GM10248 (cell line): ENCODE measurements at regions not wholly inside any gene's neighbourhood (a gene's known extent, or its start where the extent isn't known, plus 50 kb on each side); places are given as distances from the start of the nearest gene placed in this dataset.

Experiments
- CTCF ChIA-PET: fragments of 300-600 bp; sonication (Branson Sonifier 250); formaldehyde crosslinking; extraction: SDS; loops from one replicate; lab custom pipeline; 2021; ENCODE audit warnings: antibody characterized with exemption; lab: Yijun Ruan, JAX
- POLR2A ChIA-PET: fragments of 350-650 bp; sonication (Branson Sonifier 250); formaldehyde crosslinking; extraction: SDS; loops from one replicate; lab custom pipeline; 2020; ENCODE audit warnings: antibody characterized with exemption; lab: Yijun Ruan, JAX
- DNase-seq: peaks from one replicate; pipeline ENCODE4 v3.0.0; 2012; ENCODE audit errors: extremely low spot score
- TF ChIP-seq, protein P1 (sequence below): IDR thresholded peaks from 2 replicates; pipeline ENCODE4 v1.5.1; 2012; ENCODE audit warnings: mild to moderate bottlenecking, low read depth; ENCODE audit errors: extremely low read depth, missing control alignments, control extremely low read depth

DNA sequence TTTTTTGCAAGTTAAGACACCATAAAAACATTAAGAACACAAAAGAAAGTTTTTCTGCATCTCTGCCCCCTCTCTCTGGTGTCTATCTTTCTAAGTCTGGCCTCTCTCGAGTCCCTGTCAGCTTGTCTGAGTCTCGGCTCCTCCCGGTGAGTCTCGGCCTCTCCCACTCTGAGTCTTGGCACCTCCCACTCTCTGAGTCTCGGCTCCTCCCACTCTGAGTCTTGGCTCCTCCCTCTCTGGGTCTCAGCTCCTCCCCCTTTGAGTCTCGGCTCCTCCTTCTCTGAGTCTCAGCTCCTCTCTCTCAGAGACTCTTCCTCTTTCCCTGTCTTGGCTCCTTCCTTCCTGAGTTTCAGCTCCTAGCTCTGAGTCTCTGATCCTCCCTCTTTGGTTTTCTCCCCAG lies 72.5 kb upstream of the AMPD3 start:
- TF ChIP-seq, protein P1, sequence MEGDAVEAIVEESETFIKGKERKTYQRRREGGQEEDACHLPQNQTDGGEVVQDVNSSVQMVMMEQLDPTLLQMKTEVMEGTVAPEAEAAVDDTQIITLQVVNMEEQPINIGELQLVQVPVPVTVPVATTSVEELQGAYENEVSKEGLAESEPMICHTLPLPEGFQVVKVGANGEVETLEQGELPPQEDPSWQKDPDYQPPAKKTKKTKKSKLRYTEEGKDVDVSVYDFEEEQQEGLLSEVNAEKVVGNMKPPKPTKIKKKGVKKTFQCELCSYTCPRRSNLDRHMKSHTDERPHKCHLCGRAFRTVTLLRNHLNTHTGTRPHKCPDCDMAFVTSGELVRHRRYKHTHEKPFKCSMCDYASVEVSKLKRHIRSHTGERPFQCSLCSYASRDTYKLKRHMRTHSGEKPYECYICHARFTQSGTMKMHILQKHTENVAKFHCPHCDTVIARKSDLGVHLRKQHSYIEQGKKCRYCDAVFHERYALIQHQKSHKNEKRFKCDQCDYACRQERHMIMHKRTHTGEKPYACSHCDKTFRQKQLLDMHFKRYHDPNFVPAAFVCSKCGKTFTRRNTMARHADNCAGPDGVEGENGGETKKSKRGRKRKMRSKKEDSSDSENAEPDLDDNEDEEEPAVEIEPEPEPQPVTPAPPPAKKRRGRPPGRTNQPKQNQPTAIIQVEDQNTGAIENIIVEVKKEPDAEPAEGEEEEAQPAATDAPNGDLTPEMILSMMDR: no peak
- no peak for DNase-seq
- ChIA-PET POLR2A (no interaction called here), CTCF (interaction anchor here (1.6 to 8.8 kb wide), 2 partner anchors 15 to 24 kb away, joined by 5 to 63 read pairs; no protein-coding TSS in a partner anchor)

DNA sequence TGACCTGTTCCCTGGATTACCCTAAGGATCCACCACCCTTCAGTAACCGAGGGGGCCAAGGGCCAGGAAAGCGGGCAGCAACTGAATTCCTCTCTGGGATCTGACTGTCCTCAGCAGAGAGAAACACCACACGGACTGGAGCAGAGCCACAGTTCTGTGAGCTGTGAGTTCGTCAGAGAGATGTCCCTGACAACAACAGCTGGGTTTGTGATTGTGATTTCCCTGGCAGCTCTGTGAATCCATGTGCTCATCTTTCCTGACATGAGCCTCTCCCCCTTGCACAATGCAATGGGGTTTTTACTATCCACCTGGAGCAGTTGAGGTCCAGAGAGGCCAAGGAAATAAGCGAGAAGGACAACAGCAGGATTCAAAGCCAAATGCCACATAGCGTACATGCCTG lies 69.4 kb upstream of the AMPD3 start:
- CTCF ChIA-PET: interaction anchor here (1.8 kb wide), 1 partner anchor 18 kb away, joined by 6 read pairs; no protein-coding TSS in a partner anchor
- POLR2A ChIA-PET: no interaction called here
- no peak for DNase-seq
- TF ChIP-seq, protein P1: no peak

DNA sequence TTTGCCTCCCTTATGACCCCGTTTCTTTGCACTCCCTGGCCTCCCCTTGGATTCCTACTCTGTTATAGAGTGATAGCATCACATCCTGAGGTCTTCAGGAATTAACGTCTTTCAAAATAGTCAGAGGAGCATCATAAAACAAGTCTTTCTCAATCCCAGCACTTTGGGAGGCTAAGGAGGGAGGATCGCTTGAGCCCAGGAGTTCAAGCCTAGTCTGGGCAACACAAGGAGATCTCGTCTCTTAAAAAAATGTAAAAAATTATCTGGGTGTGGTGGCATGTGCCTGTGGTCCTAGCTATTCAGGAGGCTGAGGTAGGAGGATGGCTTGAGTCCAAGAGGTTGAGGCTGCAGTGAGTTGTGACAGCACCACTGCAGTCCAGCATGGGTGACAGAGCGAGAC lies 68.7 kb upstream of the AMPD3 start:
- ChIA-PET CTCF (interaction anchor here (1.1 to 3.0 kb wide), 4 partner anchors 15 to 20 kb away, joined by 3 to 15 read pairs (median 4); no protein-coding TSS in a partner anchor), POLR2A (no interaction called here)
- DNase-seq: no peak
- TF ChIP-seq, protein P1: no peak

DNA sequence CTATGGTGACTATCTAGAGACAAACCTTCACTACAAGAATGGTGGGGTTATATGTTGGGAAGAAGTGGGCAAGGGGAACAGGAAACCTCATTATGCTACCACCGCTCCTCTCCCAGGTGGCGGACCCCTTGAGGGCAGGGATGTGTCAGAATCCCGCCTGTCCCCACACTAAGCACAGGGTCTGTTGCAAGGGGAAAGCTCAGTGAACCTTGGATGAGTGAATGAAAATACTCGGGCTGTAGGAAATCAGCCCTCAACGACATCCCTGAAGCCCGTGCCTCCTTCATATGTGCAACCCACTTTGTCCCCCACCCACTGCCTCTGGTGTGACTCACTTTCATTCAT lies 68.2 kb upstream of the AMPD3 start:
- CTCF ChIA-PET: interaction anchor here (1.1 to 3.0 kb wide), 4 partner anchors 15 to 20 kb away, joined by 3 to 15 read pairs (median 4); no protein-coding TSS in a partner anchor
- no peak for DNase-seq
- POLR2A ChIA-PET: no interaction called here
- TF ChIP-seq, protein P1: no peak

DNA sequence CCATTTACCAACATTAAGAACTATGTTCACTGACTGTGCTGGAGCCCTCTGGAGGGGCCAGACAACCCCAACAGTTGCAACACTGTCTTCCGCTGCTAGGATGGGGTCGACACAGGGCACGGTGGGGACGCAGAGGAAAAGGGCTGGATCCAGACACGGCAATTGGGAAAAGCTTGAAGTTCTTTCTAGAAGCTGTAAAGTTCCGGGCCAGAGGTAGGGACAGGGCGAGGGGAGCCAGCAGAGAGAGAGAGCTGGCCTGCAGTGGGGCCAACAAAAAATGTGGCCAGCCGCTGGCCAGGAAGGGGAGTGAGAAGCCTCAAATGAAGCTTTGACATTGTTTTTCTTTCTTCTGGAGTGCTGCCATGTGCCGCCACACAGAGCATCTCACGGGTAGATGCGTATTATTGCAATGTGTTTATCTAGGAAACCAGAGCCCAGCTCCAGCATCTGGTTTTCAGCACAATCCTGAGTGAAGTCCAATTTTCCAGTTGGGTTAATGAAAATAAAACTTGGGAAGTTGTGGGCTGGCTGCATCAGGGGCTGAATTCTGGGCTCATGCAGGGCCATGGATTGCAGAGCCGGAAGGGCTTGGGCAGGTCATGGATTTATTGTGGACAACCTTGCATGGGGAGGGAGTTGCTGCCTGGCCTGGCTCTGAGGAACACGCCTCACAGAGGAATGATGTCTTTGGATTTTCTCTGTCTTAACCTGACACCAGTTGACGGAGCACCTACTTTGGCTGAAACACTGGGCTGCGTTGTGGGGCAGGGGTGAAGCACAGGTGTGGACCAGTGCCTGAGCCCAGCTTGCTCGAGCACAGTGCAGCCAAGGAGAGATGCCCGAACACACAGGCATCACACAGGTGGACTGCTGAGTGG lies 67.6 kb upstream of the AMPD3 start:
- TF ChIP-seq, protein P1: no peak
- CTCF ChIA-PET: interaction anchor here (1.1 to 3.0 kb wide), 4 partner anchors 14 to 20 kb away, joined by 3 to 15 read pairs (median 4); no protein-coding TSS in a partner anchor
- POLR2A ChIA-PET: no interaction called here
- DNase-seq: no peak

DNA sequence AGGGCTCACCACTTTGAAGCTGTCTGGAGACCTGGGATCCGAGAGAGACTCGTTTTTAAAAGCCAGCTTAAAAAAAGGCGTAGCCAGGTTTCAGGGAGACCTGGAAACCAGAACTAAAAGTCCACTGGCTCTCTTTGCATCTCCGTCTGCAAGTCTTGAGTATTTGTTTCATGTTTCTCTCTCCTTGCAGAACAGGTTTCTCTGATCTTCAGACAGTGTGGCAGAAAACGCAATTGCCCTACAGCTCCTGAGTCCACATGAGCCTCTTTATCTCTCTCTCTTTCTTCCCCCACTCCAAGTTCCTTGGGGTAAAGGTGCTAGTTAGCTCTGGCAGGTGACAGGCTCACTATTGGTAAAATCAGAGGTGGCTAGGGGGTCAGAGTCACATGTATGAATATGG lies 67.0 kb upstream of the AMPD3 start:
- DNase-seq: no peak
- TF ChIP-seq, protein P1: no peak
- ChIA-PET POLR2A (no interaction called here), CTCF (interaction anchor here (3.0 kb wide), 1 partner anchor 21 kb away, joined by 15 read pairs; no protein-coding TSS in a partner anchor)
